Stimulated activated CD4-positive, alpha-beta T cell treated with anti-CD3 and anti-CD28 coated beads, Interleukin-1b, Interleukin-23, amount 100 ng/mL, for 48 hours (primary cell): ENCODE measurements at regions not wholly inside any gene's neighbourhood (a gene's known extent, or its start where the extent isn't known, plus 50 kb on each side); places are given as distances from the start of the nearest gene placed in this dataset.
A peak's percentile ranks its signal among the peaks of the same experiment; 100 is the strongest.

Source experiments
- DNase-seq: peaks from one replicate; pipeline ENCODE4 v3.0.0-alpha.2; 2020

DNA sequence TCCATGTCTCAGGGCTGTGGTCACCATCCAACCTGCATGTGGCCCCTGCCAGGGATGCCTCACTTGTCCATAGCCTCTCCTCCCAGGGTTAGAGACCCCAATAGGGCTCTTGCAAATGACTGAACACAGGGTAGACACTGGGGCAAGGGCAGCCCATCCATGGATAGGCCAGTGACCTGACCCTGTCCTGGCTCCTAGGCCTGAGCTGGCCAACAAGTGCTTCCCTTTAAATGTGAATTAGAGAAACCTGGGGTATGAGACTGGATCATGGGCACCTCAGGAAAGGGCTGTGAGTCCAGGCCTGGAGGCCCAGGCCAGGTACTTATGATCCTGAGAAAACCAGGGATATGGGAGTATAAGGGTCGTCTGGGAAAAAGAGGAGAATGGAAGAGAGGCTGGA, 64.5 kb downstream of the COPS8 start:
- no peak for DNase-seq

DNA sequence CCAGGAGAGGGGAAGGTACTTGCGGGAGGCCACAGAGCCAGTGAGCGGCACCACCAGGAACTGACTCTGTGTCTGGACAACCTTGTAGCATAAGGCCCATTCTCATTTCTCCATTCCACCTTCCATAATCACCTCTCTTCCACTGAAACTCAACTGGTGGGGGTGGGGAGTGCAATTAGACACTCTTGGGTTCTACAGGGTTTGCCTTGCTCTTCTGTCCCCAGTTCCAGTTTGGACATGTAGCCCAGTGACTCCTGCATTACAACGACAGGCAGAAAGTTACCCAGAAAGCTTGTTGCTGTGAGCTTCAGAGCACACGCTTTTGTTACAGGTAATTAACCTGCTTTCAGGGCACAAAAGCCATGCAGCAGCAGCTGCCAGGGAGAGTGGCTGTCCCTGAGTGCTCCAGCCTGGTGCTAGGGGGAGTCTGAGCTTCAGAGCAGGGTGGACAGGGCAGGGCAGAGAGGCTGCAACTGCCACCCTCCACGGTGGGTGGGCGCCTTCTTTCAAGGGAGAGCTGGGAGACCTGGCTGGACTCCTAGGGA, 65.2 kb downstream of the COPS8 start:
- DNase-seq, result no peak

DNA sequence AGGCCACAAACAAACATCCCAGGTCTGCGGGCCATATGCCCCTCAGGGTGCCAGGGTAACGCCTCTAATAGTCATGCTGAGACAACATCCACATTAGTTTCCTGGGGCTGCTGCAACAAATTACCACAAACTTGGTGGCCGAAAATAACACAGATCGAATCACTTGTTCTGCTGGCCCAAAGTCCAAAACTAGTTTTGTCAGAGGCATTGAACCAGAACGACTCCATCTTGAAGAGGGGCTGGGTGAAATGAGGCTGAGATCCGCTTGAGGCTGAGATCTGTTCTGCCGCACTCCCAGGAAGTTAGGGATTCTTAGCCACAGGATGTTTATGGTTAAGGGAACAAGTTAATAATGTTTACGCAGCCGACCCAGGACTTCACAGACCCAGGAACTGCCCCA, 66.7 kb downstream of the COPS8 start:
- DNase-seq, result no peak

DNA sequence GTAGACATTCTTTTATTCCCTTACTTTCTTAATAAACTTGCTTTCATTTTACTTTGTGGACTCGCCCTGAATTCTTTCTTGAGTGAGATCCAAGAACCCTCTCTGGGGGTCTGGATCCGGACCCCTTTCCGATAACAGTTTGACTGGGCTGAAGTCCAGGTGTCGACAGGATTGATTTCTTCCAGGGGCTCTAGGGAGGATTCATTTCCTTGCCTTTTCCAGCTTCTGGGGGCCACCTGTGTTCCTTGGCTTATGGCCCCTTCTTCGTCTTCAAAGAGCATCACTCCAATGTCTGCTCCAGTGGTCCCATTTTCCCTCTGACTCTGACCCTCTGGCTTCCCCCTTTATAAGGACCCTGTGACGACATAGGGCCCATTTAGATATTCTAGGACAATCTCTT, 67.5 kb downstream of the COPS8 start:
- no peak for DNase-seq

DNA sequence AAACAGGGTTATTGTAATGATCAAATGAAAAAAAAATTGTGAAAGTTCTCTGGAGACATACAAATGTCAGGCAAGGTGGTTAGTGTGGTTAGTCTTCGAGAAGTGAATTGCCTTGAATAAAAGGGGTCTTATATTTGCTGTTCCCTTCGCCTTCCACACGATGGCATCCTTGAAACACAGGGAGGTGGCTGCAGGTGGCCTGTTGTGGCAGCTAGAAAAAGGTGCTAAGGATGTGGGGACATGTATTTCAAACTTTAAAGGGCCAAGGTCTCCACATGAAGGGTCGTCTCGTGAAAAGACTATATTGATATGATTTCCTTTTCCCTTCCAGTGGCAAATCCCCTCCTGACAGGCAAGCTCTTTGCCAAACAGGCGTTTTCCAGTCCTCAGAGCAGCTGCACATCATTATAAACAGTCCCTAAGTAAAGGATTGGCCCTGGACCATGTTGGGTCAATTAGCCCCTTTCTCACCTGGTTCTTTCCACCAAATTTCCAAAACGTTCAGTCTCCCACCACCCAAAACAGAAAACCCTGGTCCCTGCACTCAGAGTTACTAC, 68.5 kb downstream of the COPS8 start:
- peak; percentile 67 for DNase-seq

DNA sequence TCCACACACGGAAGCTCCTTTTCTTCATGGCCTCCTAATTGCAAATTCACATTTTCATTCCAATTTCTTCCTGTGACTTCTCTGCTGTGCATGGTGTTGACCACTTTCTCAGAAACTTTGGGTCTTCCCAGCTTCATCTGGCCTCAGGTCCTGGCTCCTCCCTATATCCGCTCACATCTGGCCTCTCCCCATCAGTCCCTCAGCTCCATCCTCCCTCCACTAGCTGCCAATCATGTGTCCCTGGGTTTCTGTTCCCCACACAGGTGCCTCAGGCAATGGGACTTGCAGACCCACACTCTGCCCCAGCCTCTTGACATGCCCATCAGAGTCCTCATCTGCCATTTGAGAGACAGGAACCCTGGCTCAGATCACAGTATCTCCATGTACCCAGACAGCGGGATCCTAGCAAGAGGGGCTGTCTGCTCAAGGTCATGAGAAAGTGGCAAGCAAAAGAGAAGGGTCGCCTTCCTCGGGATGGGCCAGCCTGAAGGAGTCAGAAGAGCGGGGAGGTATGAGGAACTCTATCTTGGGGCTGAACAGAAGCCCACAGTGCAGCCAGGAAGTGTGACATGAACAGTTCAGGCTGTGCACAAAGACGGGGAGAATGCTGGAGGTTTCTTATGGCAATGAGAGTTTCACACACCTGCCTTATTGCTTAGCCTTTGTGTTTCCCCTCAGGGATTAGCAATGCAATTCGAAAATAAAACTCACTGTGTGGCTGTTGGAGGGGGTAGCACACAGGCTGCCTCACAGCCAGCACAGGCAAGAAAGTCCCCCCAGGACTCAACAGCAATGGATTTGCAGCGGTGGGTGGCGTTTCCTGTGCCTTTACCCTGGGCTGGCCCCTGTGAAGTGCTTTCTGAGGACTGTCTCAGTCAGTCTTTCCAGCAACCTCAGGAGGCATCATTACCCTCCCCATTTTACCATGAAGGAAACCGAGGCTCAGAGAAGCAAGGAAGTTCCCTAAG, 69.5 kb downstream of the COPS8 start:
- peak; percentile 62 for DNase-seq

DNA sequence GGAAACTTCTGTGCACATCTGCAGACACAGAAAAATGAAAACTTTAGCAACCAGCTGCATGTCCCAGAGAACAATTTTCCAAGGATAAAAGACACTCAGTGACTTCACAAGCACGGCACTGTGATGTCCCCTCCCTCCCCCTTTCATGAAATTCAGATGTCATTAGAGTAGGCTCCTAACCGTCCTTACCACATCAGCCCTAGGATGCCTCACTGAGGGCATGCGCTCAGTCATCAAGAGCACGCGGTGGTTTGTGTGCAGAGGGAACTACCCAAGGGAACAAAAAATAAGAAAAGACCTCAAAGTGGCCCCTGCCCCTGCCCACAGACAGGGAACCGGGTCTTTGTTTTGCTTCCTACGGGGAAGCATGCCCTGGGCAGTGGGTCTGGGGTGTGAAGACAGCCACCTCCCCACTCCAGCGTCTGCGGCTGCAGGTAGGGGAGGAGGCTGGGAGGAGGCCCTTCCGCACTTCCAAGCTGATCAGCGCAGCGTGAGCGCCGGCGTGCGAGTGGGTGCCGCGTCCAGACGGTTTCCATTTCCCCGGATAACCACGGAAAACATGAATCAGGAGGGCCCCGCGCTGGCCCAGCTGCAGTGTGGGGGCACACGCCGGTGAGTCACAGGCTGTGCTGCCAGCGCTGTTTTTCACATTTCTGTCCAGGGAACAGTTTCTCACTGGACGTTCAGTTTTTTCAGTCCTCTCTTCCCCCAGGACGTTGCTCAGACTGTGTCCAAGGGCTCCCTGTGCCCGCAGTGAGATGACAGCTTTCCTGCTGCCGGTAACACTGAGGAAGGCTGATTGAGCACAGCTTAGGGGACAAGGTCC, 70.6 kb downstream of the COPS8 start:
- DNase-seq, result peak; percentile 73

DNA sequence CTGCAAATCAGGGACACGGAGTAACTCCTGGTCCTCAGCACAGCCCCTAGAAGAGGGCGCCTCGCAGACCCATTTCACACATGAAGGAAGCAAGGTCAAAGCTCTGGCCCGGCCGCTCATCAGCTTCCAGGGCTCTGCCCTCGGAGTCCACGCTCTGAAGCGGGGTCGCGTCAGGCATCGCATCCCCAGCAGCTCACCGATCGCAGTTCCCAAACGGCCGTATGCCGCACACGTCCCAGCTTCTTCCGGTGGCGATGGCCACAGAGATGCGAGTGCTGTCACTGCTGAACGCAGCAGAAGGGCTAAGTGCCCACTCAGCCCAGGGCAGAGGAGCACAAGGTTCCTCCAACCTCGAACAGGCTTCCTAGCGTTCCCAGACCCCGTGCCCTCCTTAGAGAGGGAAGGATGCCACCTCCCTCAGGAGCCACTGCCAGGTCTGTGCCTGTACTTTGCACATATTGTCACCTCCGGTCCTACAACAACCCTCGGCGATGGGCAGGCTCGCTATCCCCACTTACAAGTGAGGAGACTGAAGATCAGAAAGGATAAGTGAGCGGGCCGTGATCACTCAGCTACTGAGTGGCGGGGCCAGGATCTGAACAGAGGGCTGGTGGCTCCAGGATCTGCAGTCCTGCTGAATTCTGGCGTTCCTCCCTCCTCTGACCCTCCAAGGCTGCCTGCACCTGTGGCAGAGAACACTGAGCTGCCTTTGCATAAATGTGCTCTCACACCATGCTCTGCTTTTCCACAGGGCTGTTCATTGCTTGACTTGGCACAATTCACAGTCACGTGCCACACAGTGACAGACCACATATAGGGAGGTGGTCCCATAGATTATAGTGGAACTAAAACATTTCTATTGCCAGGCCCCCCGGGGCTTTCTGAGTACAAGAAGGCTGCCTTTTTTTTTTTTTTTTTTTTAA, 71.4 kb downstream of the COPS8 start:
- no peak for DNase-seq

DNA sequence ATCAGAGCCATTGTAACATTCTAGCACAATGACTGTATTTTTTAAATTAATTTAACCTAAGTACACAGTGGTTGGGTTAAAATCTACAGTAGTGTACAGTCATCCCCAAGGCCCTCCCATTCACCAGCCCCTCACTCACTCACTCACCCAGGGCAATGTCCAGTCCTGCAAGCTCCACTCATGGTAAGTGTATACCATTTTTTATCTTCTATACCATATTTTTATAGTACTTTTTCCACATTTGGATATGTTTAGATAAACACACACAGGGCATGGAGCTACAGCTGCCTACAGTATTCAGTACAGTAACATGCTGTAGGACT, 72.1 kb downstream of the COPS8 start:
- DNase-seq, result no peak

DNA sequence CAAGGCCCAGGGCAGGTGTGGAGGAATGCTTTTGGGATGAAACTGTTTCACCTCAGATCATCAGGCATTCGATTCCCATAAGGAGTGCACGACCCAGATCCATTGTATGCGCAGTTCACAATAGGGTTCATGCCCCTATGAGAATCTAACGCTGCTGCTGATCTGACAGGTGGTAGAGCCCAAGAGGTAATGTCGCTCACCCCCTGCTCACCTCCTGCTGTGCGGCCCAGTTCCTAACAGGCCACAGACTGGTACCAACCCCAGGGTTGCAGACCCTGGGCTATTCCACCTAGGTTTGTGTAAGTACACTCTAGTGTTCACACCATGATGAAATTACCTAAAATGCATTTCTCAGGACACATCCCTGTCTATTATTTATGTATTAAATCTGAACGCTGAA, 72.5 kb downstream of the COPS8 start:
- DNase-seq, result no peak

DNA sequence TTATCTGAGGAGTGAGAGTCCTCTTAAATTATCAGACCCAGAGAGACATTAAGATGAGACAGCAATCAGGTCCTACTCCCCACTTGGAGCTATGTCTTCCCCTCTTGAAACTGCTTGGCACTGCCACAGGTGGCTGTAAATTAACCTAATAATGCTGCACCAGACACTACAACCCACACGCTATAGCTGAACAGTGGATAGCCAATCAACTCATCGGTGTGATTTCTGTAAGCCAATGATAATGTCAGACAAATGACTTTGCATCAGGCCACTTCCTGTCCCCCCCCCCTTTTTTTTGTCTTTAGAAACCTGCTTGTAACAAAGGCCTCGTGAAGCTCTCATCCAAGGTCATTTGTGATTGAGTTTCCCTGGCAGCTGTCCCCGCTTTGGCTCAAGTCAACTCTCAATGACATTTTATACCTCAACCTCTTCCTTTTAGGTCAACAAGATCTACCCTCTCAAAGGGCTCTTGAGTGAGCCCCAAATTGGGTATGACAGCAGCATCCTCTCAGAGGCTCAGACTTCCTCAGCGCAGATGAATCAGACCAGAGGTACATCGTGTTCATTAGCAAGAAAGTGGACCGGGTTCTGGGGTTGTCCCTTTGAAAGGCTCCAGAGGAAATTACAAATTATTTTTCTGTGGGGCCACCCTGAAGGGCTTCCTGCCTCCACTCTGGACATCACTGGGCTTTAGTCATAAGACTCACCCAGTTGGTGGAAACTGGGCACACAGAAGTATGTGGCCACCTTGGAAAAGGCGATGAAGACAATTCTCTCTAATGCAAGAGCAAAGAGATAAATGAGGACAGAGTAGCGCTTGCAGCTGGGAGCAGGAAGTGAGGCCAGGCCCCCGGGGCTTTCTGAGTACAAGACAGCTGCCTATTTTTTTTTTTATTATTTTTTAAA, 73.6 kb downstream of the COPS8 start:
- no peak for DNase-seq

DNA sequence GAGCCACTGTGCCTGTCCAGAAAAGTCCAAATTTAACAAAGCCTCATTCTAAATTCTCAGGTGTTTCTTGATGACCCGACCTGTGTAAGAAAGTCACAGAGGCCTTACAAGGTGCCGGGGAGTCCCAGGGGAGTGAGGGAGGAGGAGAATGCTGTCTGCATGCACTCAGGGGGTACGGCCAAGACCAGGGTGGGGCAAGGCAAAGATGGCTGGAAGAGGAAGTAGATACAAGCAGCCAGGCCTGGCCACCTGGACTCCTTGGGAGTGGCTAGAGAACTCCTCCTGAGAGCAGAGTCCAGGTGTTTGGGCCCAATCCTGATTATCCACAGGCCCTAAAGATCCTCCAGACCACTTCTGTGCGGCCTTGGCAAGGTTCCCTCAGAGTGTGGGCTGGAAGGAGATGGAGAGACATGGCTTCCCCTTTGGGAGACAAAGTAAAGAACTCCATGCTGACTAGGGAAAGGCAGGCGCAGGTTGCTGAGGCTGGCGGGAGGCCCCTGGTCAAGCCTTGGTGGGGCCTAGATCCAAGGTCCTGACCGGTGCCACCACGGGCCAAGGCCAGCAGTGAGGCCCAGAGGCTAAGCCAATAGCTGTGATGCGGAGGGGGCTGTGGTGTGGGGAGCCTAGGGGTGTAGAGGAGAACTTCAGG, 74.7 kb downstream of the COPS8 start:
- DNase-seq, result no peak

DNA sequence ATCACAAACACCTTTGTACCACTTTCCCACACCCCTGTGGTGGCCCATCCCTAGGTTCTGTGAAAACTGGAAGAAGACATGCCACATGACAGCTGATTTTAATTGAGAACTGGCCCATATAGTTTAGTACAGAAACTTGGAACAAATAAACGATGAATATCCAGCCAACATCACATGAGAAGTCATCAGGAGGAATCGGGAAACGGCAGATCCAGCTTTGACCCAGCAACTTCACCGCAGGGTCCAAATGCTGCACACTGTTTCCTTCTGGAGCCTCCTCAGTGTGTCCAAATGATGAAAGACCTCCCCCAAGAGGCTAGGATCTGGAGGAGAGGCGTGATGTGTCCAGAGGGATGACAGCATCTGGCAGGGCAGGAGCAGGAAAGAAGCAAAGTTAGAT, 75.5 kb downstream of the COPS8 start:
- DNase-seq, result no peak

DNA sequence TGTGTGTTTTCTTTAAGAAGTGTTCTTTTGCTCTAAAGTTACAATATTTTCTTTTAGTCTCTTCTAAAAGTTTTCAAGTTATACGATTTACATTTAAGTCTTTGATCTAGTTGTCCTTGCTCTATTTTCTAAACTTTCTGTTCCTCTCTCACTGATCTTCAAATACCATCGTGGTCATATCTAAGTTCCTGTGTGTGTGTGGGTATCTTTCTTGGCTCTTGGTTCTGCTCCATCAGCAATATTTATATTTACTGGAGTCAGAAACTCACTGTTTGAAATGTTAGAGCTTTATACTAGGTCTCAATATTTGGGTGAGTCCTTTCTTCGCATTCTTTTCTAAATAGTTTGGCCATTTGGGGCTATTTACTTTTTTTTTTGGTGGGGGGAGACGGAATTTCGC, 77.3 kb downstream of the COPS8 start:
- no peak for DNase-seq

DNA sequence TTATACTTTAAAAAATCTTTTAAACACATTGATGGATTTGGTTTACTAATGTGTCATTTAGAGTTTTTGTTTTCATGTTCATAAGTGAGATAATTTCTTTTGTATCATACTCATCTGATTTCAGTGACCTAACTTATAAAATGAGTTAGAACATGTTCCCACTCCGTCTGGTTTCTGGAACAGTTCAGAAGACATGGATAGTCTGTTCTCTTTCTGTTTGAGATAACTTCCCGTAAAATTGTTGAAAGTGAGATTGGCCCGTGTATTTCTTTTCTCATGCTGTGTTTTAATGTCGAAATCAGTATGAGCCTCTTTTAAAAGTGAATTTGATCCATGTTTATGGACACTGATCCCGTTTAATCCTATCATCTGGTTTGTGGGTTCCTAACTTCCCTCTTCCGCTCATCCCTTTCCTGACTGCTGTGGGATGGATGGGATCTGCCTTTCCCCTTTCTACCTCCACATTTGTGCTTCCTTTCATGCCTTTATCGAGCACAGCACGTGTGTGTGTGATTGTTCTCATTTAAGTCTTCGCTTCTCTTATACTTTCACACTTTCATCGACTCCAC, 78.9 kb downstream of the COPS8 start:
- no peak for DNase-seq

DNA sequence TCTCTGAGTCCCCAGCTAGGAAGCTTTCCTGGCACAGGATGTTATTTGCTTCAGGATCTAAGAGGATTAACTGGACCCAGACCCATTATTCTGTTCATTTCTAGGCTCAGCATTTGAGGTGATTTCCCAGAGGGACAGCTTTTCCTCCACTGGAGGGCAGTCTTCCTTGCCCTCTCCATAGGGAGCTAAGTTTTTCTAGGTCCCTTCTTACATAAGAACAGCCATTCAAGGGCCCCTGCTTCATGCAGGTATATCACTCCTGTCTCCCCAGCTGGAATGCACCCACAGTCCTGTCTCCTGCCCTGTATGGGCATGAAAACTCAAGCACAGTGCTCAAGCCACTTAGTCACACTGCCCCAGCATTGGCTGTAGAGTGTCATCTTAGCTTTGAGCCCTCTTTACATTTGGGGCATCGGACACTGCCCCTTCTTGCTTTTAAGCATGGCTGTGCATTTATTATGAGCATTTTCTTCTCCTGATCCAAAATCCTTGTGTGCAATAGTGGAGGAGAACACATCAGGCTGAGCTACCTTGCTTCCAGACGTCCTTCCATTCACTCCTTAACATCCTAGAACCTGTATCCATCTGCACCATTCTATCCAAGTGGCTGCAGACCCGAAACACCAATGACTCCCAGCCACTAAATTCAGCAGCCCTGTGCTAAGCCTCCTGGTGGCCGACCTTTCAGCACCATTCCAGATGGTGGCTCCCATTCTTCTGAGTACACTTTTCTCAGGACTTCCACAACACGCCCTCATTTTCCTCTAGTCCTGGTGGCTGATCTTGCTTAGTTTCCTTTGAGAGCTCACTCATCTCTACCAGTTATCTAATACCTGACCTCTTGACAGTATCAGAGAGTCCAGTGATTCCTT, 80.0 kb downstream of the COPS8 start:
- DNase-seq, result no peak

DNA sequence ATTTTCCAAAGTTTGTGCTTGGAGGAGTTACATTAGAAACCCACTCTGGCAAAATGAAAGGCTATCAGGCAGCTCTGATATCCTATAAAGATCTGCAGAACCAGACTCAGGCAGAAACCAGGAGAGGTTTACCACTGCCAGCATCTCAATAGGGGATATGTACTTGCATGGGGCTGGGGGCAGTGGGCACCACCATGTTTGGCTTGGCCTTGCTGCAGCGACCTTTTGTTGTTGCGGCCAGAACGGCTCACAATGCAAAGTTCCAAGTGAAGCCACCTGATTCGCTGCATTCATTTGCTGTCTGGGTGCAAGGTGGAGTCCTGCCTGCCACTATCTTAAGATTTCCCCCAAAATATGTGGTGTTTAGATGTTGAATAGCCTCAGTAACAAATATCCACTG, 81.3 kb downstream of the COPS8 start:
- no peak for DNase-seq

DNA sequence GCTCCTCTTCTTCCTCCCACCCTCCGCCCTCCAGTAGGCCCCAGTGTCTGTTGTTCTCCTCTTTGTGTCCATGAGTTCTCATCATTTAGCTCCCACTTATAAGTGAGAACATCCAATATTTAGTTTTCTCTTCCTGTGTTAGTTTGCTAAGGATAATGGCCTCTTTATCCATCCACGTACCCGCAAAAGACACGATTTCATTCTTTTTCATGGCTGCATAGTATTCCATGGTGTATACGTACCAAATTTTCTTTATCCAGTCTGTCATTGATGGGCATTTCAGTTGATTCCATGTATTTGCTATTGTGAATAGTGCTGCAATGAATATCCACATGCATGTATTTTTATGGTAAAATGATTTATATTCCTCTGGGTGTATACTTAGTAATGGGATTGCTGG, 82.2 kb downstream of the COPS8 start:
- no peak for DNase-seq

DNA sequence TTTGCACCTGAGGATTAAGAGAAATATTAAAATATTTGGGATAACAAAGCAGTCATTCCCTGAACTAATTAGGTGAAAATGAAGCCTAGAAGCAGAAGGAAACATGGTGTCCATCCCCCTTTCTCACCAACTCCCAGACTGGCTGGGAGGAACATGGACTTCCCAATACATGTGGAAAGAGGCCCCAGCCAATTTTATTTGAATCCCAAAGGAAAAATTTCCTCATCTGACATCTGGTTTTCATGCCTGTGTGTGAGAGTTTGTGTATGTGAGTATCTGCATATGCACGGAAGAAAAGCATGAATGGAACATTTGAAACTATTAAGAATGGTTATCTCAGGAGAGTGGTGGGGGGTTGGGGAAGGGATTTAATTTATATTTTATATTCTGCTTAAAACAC, 84.3 kb downstream of the COPS8 start:
- DNase-seq, result no peak
